ENCODE measurements at regions not wholly inside any gene's neighbourhood (a gene's known extent, or its start where the extent isn't known, plus 50 kb on each side); places are given as distances from the start of the nearest gene placed in this dataset.

DNA sequence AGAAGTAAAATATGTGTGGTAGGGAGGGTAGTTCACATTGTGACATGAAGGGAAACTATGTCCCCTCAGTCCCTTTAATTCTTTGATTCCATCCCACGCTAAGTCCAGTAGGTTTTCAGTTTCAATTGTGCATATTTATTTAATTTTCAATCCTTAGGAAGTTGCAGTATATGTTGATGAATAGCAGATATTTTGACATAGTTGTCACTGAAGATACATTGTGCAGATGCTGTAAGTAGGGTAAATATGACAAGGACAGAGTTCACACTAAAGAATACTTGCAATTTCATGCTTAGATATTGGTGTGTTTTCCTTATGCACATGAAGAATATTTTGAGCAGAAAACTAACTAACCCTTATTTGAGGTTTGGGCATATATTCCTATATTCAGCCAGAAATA is 595.4 kb upstream of the MIR17HG start:
- Histone ChIP-seq H3K9me3 (ENCODE audit: control insufficient read depth, low read length) (no peaks in the 10 kb centered on the region), H3K27ac (no peak overlapping the region), H3K36me3 (ENCODE audit: control insufficient read depth, insufficient read depth, low read length) (no peaks in the 10 kb centered on the region), H3K4me1 (no peaks in the 10 kb centered on the region), H3K27me3 (ENCODE audit: control insufficient read depth, insufficient read depth, low read length) (no peaks in the 10 kb centered on the region), H2AFZ (no peak overlapping the region), H3K9ac (no peak overlapping the region), H3K79me2 (no peaks in the 10 kb centered on the region), H3K4me2 (ENCODE audit: low read length) (no peak overlapping the region), H3K4me3 (ENCODE audit: low read depth, low read length) (no peak overlapping the region)
- TF ChIP-seq, protein P1, sequence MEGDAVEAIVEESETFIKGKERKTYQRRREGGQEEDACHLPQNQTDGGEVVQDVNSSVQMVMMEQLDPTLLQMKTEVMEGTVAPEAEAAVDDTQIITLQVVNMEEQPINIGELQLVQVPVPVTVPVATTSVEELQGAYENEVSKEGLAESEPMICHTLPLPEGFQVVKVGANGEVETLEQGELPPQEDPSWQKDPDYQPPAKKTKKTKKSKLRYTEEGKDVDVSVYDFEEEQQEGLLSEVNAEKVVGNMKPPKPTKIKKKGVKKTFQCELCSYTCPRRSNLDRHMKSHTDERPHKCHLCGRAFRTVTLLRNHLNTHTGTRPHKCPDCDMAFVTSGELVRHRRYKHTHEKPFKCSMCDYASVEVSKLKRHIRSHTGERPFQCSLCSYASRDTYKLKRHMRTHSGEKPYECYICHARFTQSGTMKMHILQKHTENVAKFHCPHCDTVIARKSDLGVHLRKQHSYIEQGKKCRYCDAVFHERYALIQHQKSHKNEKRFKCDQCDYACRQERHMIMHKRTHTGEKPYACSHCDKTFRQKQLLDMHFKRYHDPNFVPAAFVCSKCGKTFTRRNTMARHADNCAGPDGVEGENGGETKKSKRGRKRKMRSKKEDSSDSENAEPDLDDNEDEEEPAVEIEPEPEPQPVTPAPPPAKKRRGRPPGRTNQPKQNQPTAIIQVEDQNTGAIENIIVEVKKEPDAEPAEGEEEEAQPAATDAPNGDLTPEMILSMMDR (IDR thresholded peaks at IDR 0.05) = no peak

DNA sequence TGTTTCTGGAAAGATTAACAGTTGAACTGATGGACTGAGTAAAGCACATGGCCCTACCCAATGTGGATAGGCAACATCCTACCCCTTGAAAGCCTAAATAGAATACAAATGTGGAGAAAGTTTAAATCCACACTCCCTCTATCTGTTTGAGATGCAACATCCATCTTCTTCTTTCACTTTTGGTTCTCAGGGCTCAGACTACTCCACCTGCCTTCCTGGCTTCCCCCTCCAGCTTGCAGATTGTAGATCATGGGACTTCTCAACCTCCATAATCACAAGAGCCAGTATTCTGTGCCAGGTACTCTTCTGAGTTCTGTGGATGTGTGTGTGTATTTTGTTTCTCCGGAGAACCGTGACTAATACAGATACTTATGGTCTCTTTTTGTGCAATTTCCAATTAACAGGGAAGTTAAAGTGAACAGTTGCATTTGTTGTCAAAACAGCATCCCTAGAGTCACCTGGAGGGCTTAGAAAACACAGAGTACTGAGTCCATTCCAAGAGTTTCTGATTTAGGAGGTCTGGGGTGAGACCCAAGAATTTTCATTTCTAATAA is 590.3 kb upstream of the MIR17HG start:
- H3K4me2 ChIP-seq (ENCODE audit: low read length) = no peak overlapping the region
- TF ChIP-seq, protein P1 (IDR thresholded peaks at IDR 0.05) = no peak
- no peaks in the 10 kb centered on the region for H3K4me1 ChIP-seq
- no peaks in the 10 kb centered on the region for H3K27me3 ChIP-seq (ENCODE audit: control insufficient read depth, insufficient read depth, low read length)
- no peaks in the 10 kb centered on the region for H3K36me3 ChIP-seq (ENCODE audit: control insufficient read depth, insufficient read depth, low read length)
- H3K9me3 ChIP-seq (ENCODE audit: control insufficient read depth, low read length) = no peaks in the 10 kb centered on the region
- H3K79me2 ChIP-seq = no peaks in the 10 kb centered on the region
- no peak overlapping the region for H3K27ac ChIP-seq
- H3K4me3 ChIP-seq (ENCODE audit: low read depth, low read length) = no peak overlapping the region
- H2AFZ ChIP-seq = no peak overlapping the region
- H3K9ac ChIP-seq = no peak overlapping the region

DNA sequence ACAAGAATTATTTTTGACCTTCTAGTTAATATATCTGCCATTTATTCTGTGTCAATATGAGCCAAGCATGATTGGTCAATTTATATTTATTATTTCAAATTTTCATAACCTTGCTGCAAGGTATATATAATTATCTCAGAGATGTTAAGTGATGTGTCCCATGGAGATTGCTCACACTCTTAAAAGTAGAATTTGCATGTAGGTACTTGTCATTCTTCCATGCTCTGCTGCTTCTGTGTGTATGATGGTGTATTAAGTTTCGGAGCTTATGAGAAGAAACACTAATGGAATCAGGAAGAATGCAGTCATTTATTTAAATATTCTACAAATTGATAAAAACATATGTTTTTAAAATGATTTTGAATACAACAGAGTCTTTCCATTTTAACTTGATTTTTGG is 586.8 kb upstream of the MIR17HG start:
- no peaks in the 10 kb centered on the region for H3K36me3 ChIP-seq (ENCODE audit: control insufficient read depth, insufficient read depth, low read length)
- no peak overlapping the region for H3K27ac ChIP-seq
- H3K79me2 ChIP-seq = no peaks in the 10 kb centered on the region
- no peak overlapping the region for H3K4me3 ChIP-seq (ENCODE audit: low read depth, low read length)
- H3K4me2 ChIP-seq (ENCODE audit: low read length) = no peak overlapping the region
- H3K4me1 ChIP-seq = no peaks in the 10 kb centered on the region
- no peaks in the 10 kb centered on the region for H3K27me3 ChIP-seq (ENCODE audit: control insufficient read depth, insufficient read depth, low read length)
- TF ChIP-seq, protein P1 (IDR thresholded peaks at IDR 0.05) = no peak
- H2AFZ ChIP-seq = no peak overlapping the region
- H3K9ac ChIP-seq = no peak overlapping the region
- no peaks in the 10 kb centered on the region for H3K9me3 ChIP-seq (ENCODE audit: control insufficient read depth, low read length)

DNA sequence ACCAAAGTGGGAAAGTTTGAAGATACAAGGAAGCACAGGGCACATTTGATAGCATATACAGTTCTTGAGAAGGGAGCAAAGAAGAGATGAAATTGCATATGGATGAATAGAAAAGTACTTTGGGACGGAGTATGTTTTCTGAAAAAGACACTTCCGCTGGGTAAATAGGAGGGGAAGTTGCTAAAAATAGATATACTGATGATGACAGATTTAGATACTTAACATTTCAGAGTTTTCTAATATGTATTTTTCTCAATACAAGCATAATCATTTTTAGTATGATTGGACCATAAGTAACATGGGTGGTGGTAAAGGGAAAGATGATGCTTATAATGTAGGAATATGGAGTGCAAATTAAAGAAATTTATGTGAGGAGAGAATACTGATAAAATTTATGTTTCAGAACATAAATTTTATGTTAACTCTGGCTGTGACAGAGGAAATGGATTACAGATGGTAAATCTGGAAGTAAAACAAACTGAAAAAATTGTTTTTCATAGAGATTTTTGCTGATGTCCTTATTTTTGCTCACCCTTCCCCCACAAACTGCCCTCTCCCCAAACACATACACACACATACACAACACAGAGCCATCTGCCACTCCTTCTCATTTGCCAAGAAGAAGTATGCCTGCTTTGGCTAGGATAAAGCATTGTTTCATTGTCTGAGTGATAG is 583.9 kb upstream of the MIR17HG start:
- H3K27me3 ChIP-seq (ENCODE audit: control insufficient read depth, insufficient read depth, low read length) = no peaks in the 10 kb centered on the region
- H3K27ac ChIP-seq = no peak overlapping the region
- H3K79me2 ChIP-seq = no peaks in the 10 kb centered on the region
- TF ChIP-seq, protein P1 (IDR thresholded peaks at IDR 0.05) = no peak
- no peak overlapping the region for H2AFZ ChIP-seq
- H3K36me3 ChIP-seq (ENCODE audit: control insufficient read depth, insufficient read depth, low read length) = no peaks in the 10 kb centered on the region
- no peaks in the 10 kb centered on the region for H3K9me3 ChIP-seq (ENCODE audit: control insufficient read depth, low read length)
- H3K9ac ChIP-seq = no peak overlapping the region
- H3K4me2 ChIP-seq (ENCODE audit: low read length) = no peak overlapping the region
- no peaks in the 10 kb centered on the region for H3K4me1 ChIP-seq
- no peak overlapping the region for H3K4me3 ChIP-seq (ENCODE audit: low read depth, low read length)

DNA sequence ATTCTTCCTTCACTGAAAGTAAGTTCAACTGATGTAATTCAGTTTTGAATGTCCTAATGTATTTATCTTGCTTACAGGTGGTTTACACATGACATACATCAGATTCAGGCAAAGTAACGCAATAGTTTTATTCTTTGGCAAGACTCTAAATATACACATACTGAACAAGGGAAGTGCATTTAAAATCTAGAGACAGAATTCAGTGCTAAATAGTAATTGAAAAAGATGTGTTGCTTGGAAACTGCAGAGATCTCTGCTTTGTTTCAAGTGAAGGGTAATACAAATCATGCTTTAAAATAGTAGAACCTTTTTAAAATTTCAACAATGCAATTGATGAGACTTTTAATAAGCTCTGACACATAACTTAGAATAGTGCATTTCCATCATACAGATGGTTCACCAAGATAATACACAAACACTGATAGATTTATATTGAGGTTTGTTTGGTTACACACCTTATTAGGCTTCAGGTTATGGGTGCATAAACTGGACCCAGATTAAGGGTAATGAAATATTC is 581.0 kb upstream of the MIR17HG start:
- no peak overlapping the region for H3K9ac ChIP-seq
- H3K36me3 ChIP-seq (ENCODE audit: control insufficient read depth, insufficient read depth, low read length) = no peaks in the 10 kb centered on the region
- no peak overlapping the region for H3K4me3 ChIP-seq (ENCODE audit: low read depth, low read length)
- no peaks in the 10 kb centered on the region for H3K27me3 ChIP-seq (ENCODE audit: control insufficient read depth, insufficient read depth, low read length)
- H2AFZ ChIP-seq = no peak overlapping the region
- no peak overlapping the region for H3K27ac ChIP-seq
- H3K9me3 ChIP-seq (ENCODE audit: control insufficient read depth, low read length) = no peaks in the 10 kb centered on the region
- H3K4me2 ChIP-seq (ENCODE audit: low read length) = no peak overlapping the region
- TF ChIP-seq, protein P1 (IDR thresholded peaks at IDR 0.05) = no peak
- H3K79me2 ChIP-seq = no peaks in the 10 kb centered on the region
- no peaks in the 10 kb centered on the region for H3K4me1 ChIP-seq

Measured in parathyroid adenoma (tissue), 2 donors.